Right cardiac atrium (tissue), 5 donors: ENCODE measurements at regions not wholly inside any gene's neighbourhood (a gene's known extent, or its start where the extent isn't known, plus 50 kb on each side); places are given as distances from the start of the nearest gene placed in this dataset.

Experiments used
- ATAC-seq, 2 donors: fragments of 200-7000 bp; cut with Tn5 transposase; one replicate each; pipeline versions ENCODE4 v1.8.0 to v1.9.1; 2020; ENCODE audit warnings: moderate library complexity in 2 of 2, mild to moderate bottlenecking in 1 of 2
- DNase-seq, 3 donors: peaks; one replicate each; pipeline ENCODE4 v3.0.0-alpha.2; 2020
- H3K27ac ChIP-seq: one replicate; pipeline ENCODE4 v1.5.1; 2013; ENCODE audit warnings: mild to moderate bottlenecking, low read length, control low read depth, moderate library complexity
- H3K27me3 ChIP-seq: one replicate; pipeline ENCODE4 v1.6.1; 2013; ENCODE audit not compliant: control insufficient read depth, insufficient read depth
- H3K4me1 ChIP-seq: one replicate; pipeline ENCODE4 v1.6.1; 2013; ENCODE audit warnings: low read length; ENCODE audit not compliant: control insufficient read depth, insufficient read depth
- H3K4me3 ChIP-seq: one replicate; pipeline ENCODE4 v1.5.1; 2013; ENCODE audit warnings: low read length, control low read depth
- H3K9me3 ChIP-seq: one replicate; pipeline ENCODE4 v1.6.1; 2013; ENCODE audit warnings: low read length; ENCODE audit not compliant: control insufficient read depth
- WGBS: extraction: QIAGEN DNeasy Blood & Tissue Kit; methylation state at CpG from one replicate; pipeline ENCODE4 v1.1.7; 2013; 5-methylcytosine and 5-hydroxymethylcytosine counted together
- intact Hi-C, 4 donors: fragments of 100-400 bp; cut with DNase I; formaldehyde crosslinking; loops; one replicate each; pipeline versions ENCODE4 v1.11.0 to v1.14.0; 2022 to 2023
- donor health status: healthy with polysubstance abuse.
- donor health status: DM: no; HTN: yes; CAD: no.
- donor health status: DM: no; HTN: no; CAD: no.
- donor health status: DM: no; HTN: yes; CAD: no; lungs with severe emphysema.
- donor health status: DM: yes; HTN: yes; CAD: no.

DNA sequence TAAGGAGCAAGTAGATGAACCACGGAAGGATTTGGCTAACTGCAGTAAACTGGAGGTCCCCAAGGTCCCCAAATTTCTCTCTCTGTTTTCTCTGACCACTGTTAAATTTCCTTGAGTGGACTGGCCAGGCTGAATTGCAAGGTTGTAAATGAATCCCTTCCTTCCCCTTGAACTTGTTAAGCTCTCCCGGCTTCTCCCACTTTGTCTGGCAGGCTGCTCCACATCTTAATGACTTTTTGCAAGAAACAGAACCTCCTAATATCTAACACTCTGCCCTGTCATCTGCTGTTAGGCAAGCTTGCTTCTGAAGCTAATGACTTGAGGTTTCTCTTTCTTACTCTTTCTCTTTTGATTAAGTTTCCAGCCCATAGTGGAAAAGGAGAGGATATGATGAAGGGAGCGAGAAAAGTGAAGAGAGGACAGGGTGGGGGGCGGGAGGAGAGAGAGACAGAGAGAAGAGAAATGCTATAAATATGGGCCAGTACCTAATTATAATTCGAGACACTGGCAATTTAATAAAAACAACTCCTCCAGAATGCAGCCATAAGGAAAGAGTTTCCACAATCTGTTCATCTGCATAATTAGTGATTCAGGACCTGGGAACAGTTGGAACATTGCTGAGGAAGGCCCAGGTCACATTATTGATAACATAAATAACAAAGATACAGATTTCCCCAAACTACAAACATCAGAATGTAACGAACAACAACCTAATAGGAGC, 437.3 kb upstream of the MPDZ start:
- Histone ChIP-seq H3K27ac (peak overlapping the region; percentile 17), H3K9me3 (no peaks in the 10 kb centered on the region), H3K4me1 (peaks cover 6% of the 10 kb centered on the region), H3K27me3 (no peaks in the 10 kb centered on the region), H3K4me3 (peak overlapping the region; percentile 31)
- DNase-seq, result peak in 2 of 3 donors; percentile 33 to 50
- 39% methylated on average over 6 of the region's 6 CpGs for WGBS
- intact Hi-C loops, result no loop called here
- peak in 1 of 2 donors; percentile 44 for ATAC-seq

- Histone ChIP-seq H3K9me3 (no peaks in the 10 kb centered on the region), H3K27ac (no peak overlapping the region), H3K4me1 (peaks cover 6% of the 10 kb centered on the region), H3K4me3 (no peak overlapping the region), H3K27me3 (no peaks in the 10 kb centered on the region)
- ATAC-seq (no peak), DNase-seq (no peak)
- intact Hi-C loops, result no loop called here
- 74% methylated on average over 1 of the region's 1 CpG for WGBS
These were observed 436.6 kb upstream of the MPDZ start for GRCh38 chr9:13716090-13716489.

- H3K27ac ChIP-seq, result no peak overlapping the region
- no peaks in the 10 kb centered on the region for H3K27me3 ChIP-seq
- 74% methylated on average over 1 of the region's 1 CpG for WGBS
- ATAC-seq (no peak), DNase-seq (no peak)
- H3K4me3 ChIP-seq, result no peak overlapping the region
- H3K9me3 ChIP-seq, result no peaks in the 10 kb centered on the region
- peaks cover 6% of the 10 kb centered on the region for H3K4me1 ChIP-seq
- intact Hi-C loops, result no loop called here
These were observed 435.9 kb upstream of the MPDZ start for GRCh38 chr9:13715430-13715829.

DNA sequence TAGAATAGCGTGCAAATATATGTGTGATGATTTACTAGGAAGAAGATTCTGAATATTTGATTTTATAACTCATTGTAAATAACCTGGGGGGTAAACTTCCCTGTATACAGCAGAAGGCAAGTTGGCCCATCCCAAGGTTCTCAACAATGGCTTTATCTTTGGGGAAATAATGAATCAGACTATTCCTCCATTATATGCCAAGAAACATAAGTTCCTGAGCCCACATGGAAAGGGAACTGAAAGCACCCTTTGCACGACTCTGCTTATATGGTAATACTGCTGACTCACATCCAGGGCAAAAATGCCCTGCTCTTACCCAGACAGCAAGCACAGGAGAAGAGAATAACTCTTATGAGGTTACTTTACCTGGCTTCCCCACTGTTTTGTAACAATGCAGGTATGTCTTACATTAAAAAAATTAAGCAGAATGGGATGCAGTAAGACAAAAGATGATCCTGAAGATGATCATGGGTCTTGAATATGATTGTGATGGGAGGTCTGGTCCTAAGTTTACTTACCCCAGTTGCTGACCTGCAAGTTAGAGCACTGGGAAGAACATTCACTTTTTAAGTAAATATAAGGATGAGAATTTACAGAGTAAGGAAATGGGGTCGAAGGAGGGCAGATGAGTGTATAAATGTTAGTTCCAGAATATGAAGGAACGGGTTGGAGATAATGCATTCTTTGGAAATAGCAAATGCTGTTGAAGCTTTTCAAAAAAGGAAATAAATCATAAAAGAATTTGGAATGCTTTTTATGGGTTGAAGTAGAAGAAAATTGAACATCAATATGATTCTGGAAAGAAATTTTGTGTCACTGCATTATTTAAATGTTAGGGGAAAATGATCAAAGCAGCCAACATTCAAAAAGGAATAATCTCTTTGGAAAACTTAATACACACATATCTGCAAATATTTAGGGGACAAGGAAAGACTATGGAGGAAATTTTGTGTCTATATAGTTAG, 428.4 kb upstream of the MPDZ start:
- ATAC-seq (peak; percentile 67 to 89), DNase-seq (no peak)
- H3K4me3 ChIP-seq, result no peak overlapping the region
- 67% methylated on average over 4 of the region's 4 CpGs for WGBS
- no peak overlapping the region for H3K27ac ChIP-seq
- H3K27me3 ChIP-seq, result no peaks in the 10 kb centered on the region
- no peaks in the 10 kb centered on the region for H3K4me1 ChIP-seq
- intact Hi-C loops, result no loop called here
- no peaks in the 10 kb centered on the region for H3K9me3 ChIP-seq

GRCh38 chr9:13705918-13706317, 426.4 kb upstream of the MPDZ start:
- intact Hi-C loops, result no loop called here
- H3K9me3 ChIP-seq, result no peaks in the 10 kb centered on the region
- no peak overlapping the region for H3K27ac ChIP-seq
- H3K27me3 ChIP-seq, result no peaks in the 10 kb centered on the region
- peak; percentile 55 to 61 (median 56) for DNase-seq
- H3K4me3 ChIP-seq, result no peak overlapping the region
- H3K4me1 ChIP-seq, result no peaks in the 10 kb centered on the region
- WGBS, result 28% methylated on average over 6 of the region's 6 CpGs
- peak; percentile 91 to 95 for ATAC-seq

DNA sequence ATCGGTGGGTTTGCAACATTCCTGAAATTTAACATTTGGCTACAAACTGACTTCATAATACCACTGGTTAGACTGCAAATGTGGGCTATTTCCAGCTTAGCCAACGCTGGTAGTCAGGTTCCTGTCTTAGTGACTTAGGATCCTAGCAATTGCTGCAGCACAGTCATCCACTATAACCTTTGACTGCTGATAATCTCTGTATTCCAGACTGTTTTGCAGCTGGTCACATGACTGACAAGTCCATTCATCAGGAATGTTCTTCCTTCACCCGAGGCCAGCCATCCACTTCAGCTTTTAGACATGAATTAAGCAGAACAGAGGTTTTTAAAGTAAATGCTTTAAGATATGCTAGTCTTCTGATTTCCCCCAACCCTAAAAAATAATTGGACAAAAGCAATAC, 425.9 kb upstream of the MPDZ start:
- ATAC-seq (peak; percentile 61 to 81), DNase-seq (no peak)
- Histone ChIP-seq H3K9me3 (no peaks in the 10 kb centered on the region), H3K4me3 (no peak overlapping the region), H3K4me1 (no peaks in the 10 kb centered on the region), H3K27ac (no peak overlapping the region), H3K27me3 (no peaks in the 10 kb centered on the region)
- WGBS, result 57% methylated on average over 3 of the region's 3 CpGs
- intact Hi-C loops, result no loop called here

- Histone ChIP-seq H3K9me3 (no peaks in the 10 kb centered on the region), H3K4me3 (no peak overlapping the region), H3K27ac (no peak overlapping the region), H3K27me3 (no peaks in the 10 kb centered on the region), H3K4me1 (peaks cover 4% of the 10 kb centered on the region)
- intact Hi-C loops, result no loop called here
- ATAC-seq (no peak), DNase-seq (no peak)
- 98% methylated on average over 1 of the region's 1 CpG for WGBS
These were observed 411.1 kb upstream of the MPDZ start for GRCh38 chr9:13690595-13690994.

GRCh38 chr9:13689925-13690324, 410.4 kb upstream of the MPDZ start:
- Histone ChIP-seq H3K27me3 (no peaks in the 10 kb centered on the region), H3K4me1 (peaks cover 4% of the 10 kb centered on the region), H3K27ac (no peak overlapping the region), H3K4me3 (no peak overlapping the region), H3K9me3 (no peaks in the 10 kb centered on the region)
- intact Hi-C loops, result loop anchor here in 2 of 4 donors (10.0 kb wide), 2 partner anchors 235 to 245 kb away; no protein-coding TSS in a partner anchor
- ATAC-seq (no peak), DNase-seq (no peak)
- 79% methylated on average over 2 of the region's 2 CpGs for whole genome bisulfite sequencing

DNA sequence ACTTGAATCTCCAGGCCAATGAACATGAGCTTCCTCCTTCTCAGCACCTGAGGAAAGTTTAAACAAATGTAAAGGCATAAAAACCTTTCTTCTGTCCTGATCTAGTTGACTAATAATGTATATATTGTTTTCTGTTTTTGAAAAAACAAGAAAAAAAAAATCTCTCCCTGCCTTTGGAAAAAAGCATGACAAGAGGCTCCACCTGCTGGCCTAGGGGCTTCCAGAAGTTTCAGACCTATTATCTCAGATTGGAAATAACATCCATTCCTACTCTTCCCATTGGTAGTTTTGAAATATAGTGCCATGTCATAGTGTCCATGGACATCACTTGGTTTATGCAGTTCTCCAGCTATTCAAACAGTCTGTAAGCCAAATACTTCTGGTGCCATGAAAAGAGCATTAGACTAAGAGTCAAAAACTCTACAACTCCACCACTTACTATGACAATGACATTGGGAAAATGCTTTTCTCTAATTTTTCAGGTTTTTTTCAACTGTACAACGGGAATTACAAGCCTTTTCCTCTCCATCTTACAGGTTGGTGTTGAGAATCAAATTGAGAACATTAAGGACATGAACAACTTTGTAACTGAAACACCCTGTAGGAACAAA, 409.6 kb upstream of the MPDZ start:
- ATAC-seq (no peak), DNase-seq (peak in 1 of 3 donors; percentile 58)
- Histone ChIP-seq H3K4me1 (peaks cover 5% of the 10 kb centered on the region), H3K27ac (no peak overlapping the region), H3K4me3 (no peak overlapping the region), H3K27me3 (no peaks in the 10 kb centered on the region), H3K9me3 (no peaks in the 10 kb centered on the region)
- intact Hi-C loops, result loop anchor here in 2 of 4 donors (10.0 kb wide), 2 partner anchors 234 to 244 kb away; no protein-coding TSS in a partner anchor
- WGBS, result 85% methylated on average over 1 of the region's 1 CpG

DNA sequence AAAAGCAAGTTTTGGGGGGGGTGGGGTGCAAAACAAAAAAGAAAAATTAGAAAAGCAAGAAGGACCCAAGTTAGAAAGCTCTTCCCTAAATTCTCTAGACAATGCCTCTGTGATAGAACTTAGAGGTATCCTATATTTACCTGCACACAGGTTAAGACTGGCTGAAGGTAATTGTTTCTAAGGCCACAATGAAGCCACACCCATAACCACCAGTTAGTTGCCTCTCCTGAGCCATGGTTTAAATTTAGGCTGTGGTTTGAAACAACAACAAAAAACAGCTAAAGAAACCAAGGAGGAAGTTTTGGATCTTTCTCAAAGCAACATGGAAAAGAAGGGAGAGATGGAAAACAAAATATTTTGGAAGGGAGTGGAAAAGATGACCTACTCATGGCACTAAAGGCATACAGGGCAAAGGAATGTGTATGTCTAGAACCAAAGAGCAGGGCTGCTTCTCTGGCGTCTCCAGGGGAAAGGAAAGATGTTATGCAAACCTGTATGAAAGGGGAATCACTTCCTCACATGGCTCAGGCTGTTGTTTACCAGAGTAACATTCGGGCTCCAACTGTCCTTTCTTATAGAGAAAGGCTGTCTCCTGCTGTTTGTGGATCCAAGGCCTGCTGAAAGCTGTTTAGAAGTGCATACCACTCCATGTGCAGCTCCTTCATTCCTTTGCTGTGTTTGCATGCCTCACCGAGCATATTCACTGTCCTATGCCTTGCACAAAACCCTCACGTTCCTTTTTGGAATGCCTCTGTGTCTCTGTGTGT, 408.9 kb upstream of the MPDZ start:
- H3K27me3 ChIP-seq, result no peaks in the 10 kb centered on the region
- DNase-seq (no peak), ATAC-seq (no peak)
- intact Hi-C loops, result loop anchor here in 2 of 4 donors (10.0 kb wide), 2 partner anchors 234 to 244 kb away; no protein-coding TSS in a partner anchor
- no peaks in the 10 kb centered on the region for H3K9me3 ChIP-seq
- peaks cover 5% of the 10 kb centered on the region for H3K4me1 ChIP-seq
- no peak overlapping the region for H3K4me3 ChIP-seq
- H3K27ac ChIP-seq, result no peak overlapping the region
- WGBS, result 57% methylated on average over 4 of the region's 4 CpGs
